HCT116 (cell line): ENCODE measurements at regions not wholly inside any gene's neighbourhood (a gene's known extent, or its start where the extent isn't known, plus 50 kb on each side); places are given as distances from the start of the nearest gene placed in this dataset.

Source experiments
- ATAC-seq: fragments of 200-7000 bp; cut with Tn5 transposase; 2 replicates; pipeline ENCODE4 v1.9.1; 2020; ENCODE audit warnings: mild to moderate bottlenecking, moderate library complexity
- BruUV-seq: library from RNA; stranded (reverse); fragments of 400-500 nt; replicated peaks from 2 replicates; lab custom pipeline; 2021; lab: Mats Ljungman, UMichigan
- CTCF ChIA-PET: fragments of 300-600 bp; sonication (Branson Sonifier 250); formaldehyde crosslinking; loops from one replicate; lab custom pipeline; 2021; ENCODE audit warnings: antibody characterized with exemption; lab: Charles Lee
- POLR2A ChIA-PET: fragments of 300-600, 350-600 bp; sonication (Branson Sonifier 250); formaldehyde crosslinking; loops from one replicate; lab custom pipeline; 2021; ENCODE audit warnings: antibody characterized with exemption; lab: Charles Lee
- RAD21 ChIA-PET, 2 experiments: fragments of 300-600 bp; sonication (Branson Sonifier 250); formaldehyde crosslinking; loops; one replicate each; lab custom pipeline; 2023; ENCODE audit warnings: low total read pairs in 2 of 2; ENCODE audit not compliant: uncharacterized antibody in 2 of 2, unreplicated experiment in 2 of 2, low non-redundant PET in 1 of 2; lab: Charles Lee
- DNase-seq: peaks from one replicate; pipeline ENCODE4 v3.0.0-alpha.2; 2010; ENCODE audit warnings: low read depth, low spot score
- H2AFZ ChIP-seq: fragments of 200-600 bp; shearing (Covaris generic), sonication (generic); 2 replicates; pipeline ENCODE4 v1.6.1; 2017; ENCODE audit warnings: low read depth, mixed run types, mixed read lengths, antibody characterized with exemption, low read length; ENCODE audit not compliant: poor library complexity, severe bottlenecking
- H3K27ac ChIP-seq: 2 replicates; pipeline ENCODE4 v1.5.1; 2012; ENCODE audit warnings: low read depth, low read length
- H3K27me3 ChIP-seq: fragments of 200-600 bp; sonication (generic); 2 replicates; pipeline ENCODE4 v1.6.1; 2016; ENCODE audit warnings: mixed run types, low read length, mixed read lengths; ENCODE audit not compliant: insufficient read depth
- H3K36me3 ChIP-seq, 2 experiments: fragments of 200-500 bp in 1 of 2; fragments of 200-600 bp in 1 of 2; sonication (Bioruptor generic) in 1 of 2; sonication (generic) in 1 of 2; 2 replicates each; pipeline versions ENCODE4 v1.5.1 to v1.6.1; 2014 to 2016; ENCODE audit warnings: low read length in 2 of 2, inconsistent platforms in 1 of 2, mixed read lengths in 1 of 2, mixed run types in 1 of 2; ENCODE audit not compliant: insufficient read depth in 2 of 2, control insufficient read depth in 1 of 2
- H3K4me1 ChIP-seq, 2 experiments: fragments of 200-600 bp in 1 of 2; sonication (generic) in 1 of 2; 2 replicates each; pipeline versions ENCODE4 v1.5.1 to v1.6.1; 2012 to 2017; ENCODE audit warnings: low read length in 2 of 2, inconsistent platforms in 1 of 2, mild to moderate bottlenecking in 1 of 2, mixed read lengths in 1 of 2, mixed run types in 1 of 2, moderate library complexity in 1 of 2; ENCODE audit not compliant: insufficient read depth in 2 of 2, control insufficient read depth in 1 of 2
- H3K4me2 ChIP-seq: fragments of 200-600 bp; sonication (generic); 2 replicates; pipeline ENCODE4 v1.6.1; 2017; ENCODE audit warnings: mixed run types, low read length, mixed read lengths
- H3K4me3 ChIP-seq, 2 experiments: fragments of 200-600 bp in 1 of 2; sonication (generic) in 1 of 2; replicated peaks in 1 of 2; 2 replicates each; pipeline ENCODE4 v1.5.1; 2011 to 2016; ENCODE audit warnings: low read length in 2 of 2, control low read depth in 1 of 2, low read depth in 1 of 2, mild to moderate bottlenecking in 1 of 2, mixed read lengths in 1 of 2, mixed run types in 1 of 2
- H3K79me2 ChIP-seq: fragments of 200-600 bp; sonication (generic); 2 replicates; pipeline ENCODE4 v1.6.1; 2017; ENCODE audit warnings: mild to moderate bottlenecking, mixed run types, low read length, moderate library complexity, mixed read lengths; ENCODE audit not compliant: insufficient read depth
- H3K9ac ChIP-seq: fragments of 200-600 bp; sonication (generic); 2 replicates; pipeline ENCODE4 v1.6.1; 2016; ENCODE audit warnings: low read length, mixed read lengths
- H3K9me2 ChIP-seq: fragments of 200-600 bp; sonication (generic), shearing (Covaris generic); 2 replicates; pipeline ENCODE4 v1.6.1; 2017; ENCODE audit warnings: mixed run types, mild to moderate bottlenecking, moderate library complexity; ENCODE audit not compliant: insufficient read depth
- H3K9me3 ChIP-seq, 2 experiments: fragments of 200-500 bp in 1 of 2; fragments of 200-600 bp in 1 of 2; sonication (Bioruptor generic) in 1 of 2; sonication (generic) in 1 of 2; 2 replicates each; pipeline ENCODE4 v1.6.1; 2014 to 2017; ENCODE audit warnings: low read length in 2 of 2, mixed read lengths in 2 of 2, inconsistent platforms in 1 of 2, low read depth in 1 of 2, mild to moderate bottlenecking in 1 of 2, mixed run types in 1 of 2, moderate library complexity in 1 of 2; ENCODE audit not compliant: control insufficient read depth in 1 of 2, insufficient read depth in 1 of 2
- H4K20me1 ChIP-seq: fragments of 200-600 bp; sonication (generic), shearing (Covaris generic); 2 replicates; pipeline ENCODE4 v1.6.1; 2017; ENCODE audit warnings: mixed run types, mild to moderate bottlenecking, moderate library complexity; ENCODE audit not compliant: insufficient read depth
- EZH2 ChIP-seq: fragments of 200-600 bp; sonication (generic); IDR thresholded peaks from 2 replicates; pipeline ENCODE4 v1.6.1; 2017; ENCODE audit warnings: antibody characterized with exemption, mixed run types
- FOSL1 ChIP-seq: IDR thresholded peaks from 2 replicates; pipeline ENCODE4 v1.6.1; 2012; ENCODE audit warnings: low read depth
- POLR2A ChIP-seq: IDR thresholded peaks from 2 replicates; pipeline ENCODE4 v1.7.0; 2011; ENCODE audit warnings: borderline replicate concordance; ENCODE audit not compliant: insufficient read depth, insufficient read length; ENCODE audit errors: extremely low read depth
- SRF ChIP-seq: IDR thresholded peaks from 2 replicates; pipeline ENCODE4 v1.6.1; 2012; ENCODE audit warnings: low read depth
- YY1 ChIP-seq: IDR thresholded peaks from 2 replicates; pipeline ENCODE4 v1.6.1; 2011; ENCODE audit warnings: low read length, low read depth, moderate library complexity, mild to moderate bottlenecking; ENCODE audit not compliant: insufficient replicate concordance; ENCODE audit errors: extremely low read depth
- ZFX ChIP-seq: fragments of 450-650 bp; IDR thresholded peaks from 2 replicates; pipeline ENCODE4 v1.6.1; 2017
- ZNF274 ChIP-seq: fragments of 200-500 bp; sonication (Bioruptor generic); IDR thresholded peaks from 2 replicates; pipeline ENCODE4 v1.6.1; 2014; ENCODE audit warnings: mild to moderate bottlenecking, low read depth, low read length, inconsistent platforms
- intact Hi-C: fragments of 100-400 bp; cut with micrococcal nuclease; formaldehyde crosslinking; loops from 2 replicates; pipeline ENCODE4 v1.10.0; 2022
- TF ChIP-seq, protein P1 (sequence below): IDR thresholded peaks from 2 replicates; pipeline ENCODE4 v1.6.1; 2012
- TF ChIP-seq, protein P2 (sequence below): IDR thresholded peaks from 2 replicates; pipeline ENCODE4 v1.6.1; 2011; ENCODE audit warnings: mild to moderate bottlenecking, low read length, moderate library complexity; ENCODE audit not compliant: insufficient replicate concordance; ENCODE audit errors: extremely low read depth

DNA sequence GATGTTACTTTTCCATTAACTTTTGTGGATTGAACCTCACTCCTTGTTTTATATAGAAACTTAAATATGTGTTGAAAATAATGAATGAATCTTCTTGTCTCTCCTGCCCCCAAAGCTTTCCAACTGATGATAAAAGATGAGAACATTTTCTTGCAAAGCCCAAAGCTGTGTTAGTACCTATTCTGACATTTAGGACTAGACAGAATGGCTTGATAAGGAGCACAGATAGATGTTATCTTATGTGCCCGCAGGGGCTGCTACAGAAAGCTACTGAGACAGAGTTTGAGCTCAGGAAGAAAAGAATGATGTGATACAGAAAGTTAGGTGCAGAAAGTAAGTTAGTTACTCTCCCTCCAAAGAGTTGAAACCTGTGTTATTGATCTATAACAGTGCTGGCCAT is 109.4 kb upstream of the ATP11B start:
- intact Hi-C loops, result loop anchor here (1.0 to 10.0 kb wide), 7 partner anchors 65 to 1879 kb away; no protein-coding TSS in a partner anchor
- CTCF ChIA-PET, result interaction anchor here (0.8 to 2.1 kb wide), 11 partner anchors 25 to 1473 kb away, joined by 3 to 14 read pairs (median 3); no protein-coding TSS in a partner anchor
- H3K79me2 ChIP-seq, result no peaks in the 10 kb centered on the region
- peak; percentile 57 for ATAC-seq
- no peaks in the 10 kb centered on the region for H3K9me3 ChIP-seq
- H3K4me1 ChIP-seq, result no peaks in the 10 kb centered on the region
- no peaks in the 10 kb centered on the region for H3K36me3 ChIP-seq
- TF ChIP-seq YY1, result no peak
- TF ChIP-seq FOSL1, result no peak
- TF ChIP-seq ZFX, result no peak
- no peak for TF ChIP-seq EZH2
- TF ChIP-seq, protein P1, sequence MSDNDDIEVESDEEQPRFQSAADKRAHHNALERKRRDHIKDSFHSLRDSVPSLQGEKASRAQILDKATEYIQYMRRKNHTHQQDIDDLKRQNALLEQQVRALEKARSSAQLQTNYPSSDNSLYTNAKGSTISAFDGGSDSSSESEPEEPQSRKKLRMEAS, result no peak
- no peak for TF ChIP-seq SRF
- TF ChIP-seq, protein P2, sequence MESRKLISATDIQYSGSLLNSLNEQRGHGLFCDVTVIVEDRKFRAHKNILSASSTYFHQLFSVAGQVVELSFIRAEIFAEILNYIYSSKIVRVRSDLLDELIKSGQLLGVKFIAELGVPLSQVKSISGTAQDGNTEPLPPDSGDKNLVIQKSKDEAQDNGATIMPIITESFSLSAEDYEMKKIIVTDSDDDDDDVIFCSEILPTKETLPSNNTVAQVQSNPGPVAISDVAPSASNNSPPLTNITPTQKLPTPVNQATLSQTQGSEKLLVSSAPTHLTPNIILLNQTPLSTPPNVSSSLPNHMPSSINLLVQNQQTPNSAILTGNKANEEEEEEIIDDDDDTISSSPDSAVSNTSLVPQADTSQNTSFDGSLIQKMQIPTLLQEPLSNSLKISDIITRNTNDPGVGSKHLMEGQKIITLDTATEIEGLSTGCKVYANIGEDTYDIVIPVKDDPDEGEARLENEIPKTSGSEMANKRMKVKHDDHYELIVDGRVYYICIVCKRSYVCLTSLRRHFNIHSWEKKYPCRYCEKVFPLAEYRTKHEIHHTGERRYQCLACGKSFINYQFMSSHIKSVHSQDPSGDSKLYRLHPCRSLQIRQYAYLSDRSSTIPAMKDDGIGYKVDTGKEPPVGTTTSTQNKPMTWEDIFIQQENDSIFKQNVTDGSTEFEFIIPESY, result no peak
- no peak for TF ChIP-seq POLR2A
- no peak for TF ChIP-seq ZNF274
- no peaks in the 10 kb centered on the region for H4K20me1 ChIP-seq
- no peak overlapping the region for H3K27ac ChIP-seq
- no peak overlapping the region for H3K9ac ChIP-seq
- no peak for DNase-seq
- POLR2A ChIA-PET, result no interaction called here
- RAD21 ChIA-PET, result no interaction called here
- H2AFZ ChIP-seq, result peak overlapping the region; percentile 97
- H3K4me3 ChIP-seq, result no peak overlapping the region
- peak overlapping the region; percentile 34 for H3K4me2 ChIP-seq
- H3K27me3 ChIP-seq, result no peaks in the 10 kb centered on the region
- H3K9me2 ChIP-seq, result no peaks in the 10 kb centered on the region
- BruUV-seq, result no TSS peak
